ENCODE measurements at regions not wholly inside any gene's neighbourhood (a gene's known extent, or its start where the extent isn't known, plus 50 kb on each side); places are given as distances from the start of the nearest gene placed in this dataset.

DNA sequence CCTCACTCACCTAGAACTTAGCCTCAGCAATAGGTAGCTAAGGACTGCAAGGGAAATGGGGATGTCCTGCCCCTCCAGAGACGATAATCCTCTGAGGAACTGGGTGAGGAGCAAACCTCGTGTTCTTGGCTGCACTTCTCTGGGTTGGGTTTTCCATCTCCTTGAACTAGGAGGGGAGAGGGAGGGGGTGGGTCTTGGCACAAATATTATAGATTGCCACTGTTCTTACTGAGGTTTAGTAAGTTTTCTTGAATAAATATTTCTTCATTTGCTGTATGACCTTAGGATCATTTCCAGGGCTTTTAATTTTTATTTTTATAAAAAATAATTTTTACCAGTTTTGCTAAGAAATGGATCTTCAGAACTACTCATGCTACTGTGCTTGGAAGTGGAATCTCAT, 406.7 kb upstream of the FZD8 start:
- Histone ChIP-seq H3K27ac (ENCODE audit: low read length) (no peak overlapping the region), H3K9ac (ENCODE audit: low read length) (no peak overlapping the region), H3K4me2 (ENCODE audit: low read depth, low read length) (no peak overlapping the region), H3K4me1 (ENCODE audit: low read length) (no peaks in the 10 kb centered on the region), H3K27me3 (replicated peaks; ENCODE audit: insufficient read depth, low read length) (no peaks in the 10 kb centered on the region), H3K4me3 (ENCODE audit: low read length) (no peak overlapping the region), H3K9me3 (replicated peaks; ENCODE audit: insufficient read depth, low read length) (no peaks in the 10 kb centered on the region), H4K20me1 (ENCODE audit: insufficient read depth, low read length) (no peaks in the 10 kb centered on the region), H3K36me3 (replicated peaks; ENCODE audit: insufficient read depth, low read length) (no peaks in the 10 kb centered on the region), H2AFZ (ENCODE audit: low read length) (no peak overlapping the region), H3K79me2 (ENCODE audit: low read length) (no peaks in the 10 kb centered on the region), H3K9me2 (replicated peaks; ENCODE audit: insufficient read depth, low read length) (no peaks in the 10 kb centered on the region), H3F3A (ENCODE audit: insufficient read depth, low read length) (no peaks in the 10 kb centered on the region)
- TF ChIP-seq EZH2phosphoT487 (IDR thresholded peaks at IDR 0.05; ENCODE audit: low read length) (no peak), EZH2 (optimal IDR thresholded peaks at IDR 0.05; ENCODE audit: low read depth, low read length) (no peak), CTCF (IDR thresholded peaks at IDR 0.05; ENCODE audit: low read length) (no peak)
- DNase-seq = no peak

- no peaks in the 10 kb centered on the region for H3F3A ChIP-seq (ENCODE audit: insufficient read depth, low read length)
- H3K9me3 ChIP-seq (replicated peaks; ENCODE audit: insufficient read depth, low read length) = no peaks in the 10 kb centered on the region
- no peaks in the 10 kb centered on the region for H3K79me2 ChIP-seq (ENCODE audit: low read length)
- no peak for TF ChIP-seq CTCF (IDR thresholded peaks at IDR 0.05; ENCODE audit: low read length)
- TF ChIP-seq EZH2 (optimal IDR thresholded peaks at IDR 0.05; ENCODE audit: low read depth, low read length) = no peak
- no peak for TF ChIP-seq EZH2phosphoT487 (IDR thresholded peaks at IDR 0.05; ENCODE audit: low read length)
- H3K9ac ChIP-seq (ENCODE audit: low read length) = no peak overlapping the region
- no peaks in the 10 kb centered on the region for H4K20me1 ChIP-seq (ENCODE audit: insufficient read depth, low read length)
- no peak for DNase-seq
- no peaks in the 10 kb centered on the region for H3K9me2 ChIP-seq (replicated peaks; ENCODE audit: insufficient read depth, low read length)
- no peak overlapping the region for H2AFZ ChIP-seq (ENCODE audit: low read length)
- H3K27me3 ChIP-seq (replicated peaks; ENCODE audit: insufficient read depth, low read length) = no peaks in the 10 kb centered on the region
- no peak overlapping the region for H3K4me3 ChIP-seq (ENCODE audit: low read length)
- no peaks in the 10 kb centered on the region for H3K36me3 ChIP-seq (replicated peaks; ENCODE audit: insufficient read depth, low read length)
- no peaks in the 10 kb centered on the region for H3K4me1 ChIP-seq (ENCODE audit: low read length)
- H3K4me2 ChIP-seq (ENCODE audit: low read depth, low read length) = no peak overlapping the region
- no peak overlapping the region for H3K27ac ChIP-seq (ENCODE audit: low read length)
Measured at GRCh38 chr10:36048236-36048635, 406.1 kb upstream of the FZD8 start.

GRCh38 chr10:36042135-36042534, 400.0 kb upstream of the FZD8 start:
- TF ChIP-seq CTCF (IDR thresholded peaks at IDR 0.05; ENCODE audit: low read length) (no peak), EZH2phosphoT487 (IDR thresholded peaks at IDR 0.05; ENCODE audit: low read length) (no peak), EZH2 (optimal IDR thresholded peaks at IDR 0.05; ENCODE audit: low read depth, low read length) (no peak)
- Histone ChIP-seq H3K4me1 (ENCODE audit: low read length) (no peaks in the 10 kb centered on the region), H4K20me1 (ENCODE audit: insufficient read depth, low read length) (no peaks in the 10 kb centered on the region), H3K4me3 (ENCODE audit: low read length) (no peak overlapping the region), H2AFZ (ENCODE audit: low read length) (no peak overlapping the region), H3K4me2 (ENCODE audit: low read depth, low read length) (no peak overlapping the region), H3K36me3 (replicated peaks; ENCODE audit: insufficient read depth, low read length) (no peaks in the 10 kb centered on the region), H3K79me2 (ENCODE audit: low read length) (no peaks in the 10 kb centered on the region), H3F3A (ENCODE audit: insufficient read depth, low read length) (no peaks in the 10 kb centered on the region), H3K27ac (ENCODE audit: low read length) (no peak overlapping the region), H3K9me3 (replicated peaks; ENCODE audit: insufficient read depth, low read length) (no peaks in the 10 kb centered on the region), H3K9me2 (replicated peaks; ENCODE audit: insufficient read depth, low read length) (no peaks in the 10 kb centered on the region), H3K9ac (ENCODE audit: low read length) (no peak overlapping the region), H3K27me3 (replicated peaks; ENCODE audit: insufficient read depth, low read length) (no peaks in the 10 kb centered on the region)
- DNase-seq = no peak

Data from MM.1S (cell line).